ENCODE measurements at regions not wholly inside any gene's neighbourhood (a gene's known extent, or its start where the extent isn't known, plus 50 kb on each side); places are given as distances from the start of the nearest gene placed in this dataset.

GRCh38 chr10:127678091-127678490, 58.9 kb upstream of the FOXI2 start:
- H3K36me3 ChIP-seq (ENCODE audit: control insufficient read depth in 1 of 2, insufficient read depth in 2 of 2, low read length in 2 of 2): no peaks in the 10 kb centered on the region
- POLR2A ChIA-PET: no interaction called here
- H3K4me3 ChIP-seq (replicated peaks in 1 of 2; ENCODE audit: low read depth in 1 of 2, low read length in 2 of 2): no peak overlapping the region
- no peak overlapping the region for H3K4me2 ChIP-seq (ENCODE audit: low read length)
- peaks cover 31% of the 10 kb centered on the region for H3K27me3 ChIP-seq (ENCODE audit: insufficient read depth, low read length)
- CTCF ChIA-PET: interaction anchor here (0.9 to 1.4 kb wide), 5 partner anchors 11 to 357 kb away, joined by 3 read pairs; no protein-coding TSS in a partner anchor
- BruUV-seq (replicated peaks): no TSS peak
- intact Hi-C loops (cut with micrococcal nuclease): no loop called here
- no peaks in the 10 kb centered on the region for H3K79me2 ChIP-seq (ENCODE audit: insufficient read depth, low read length)
- H4K20me1 ChIP-seq (ENCODE audit: insufficient read depth): no peaks in the 10 kb centered on the region; the same call in 1 of the 2 replicates
- no peaks in the 10 kb centered on the region for H3K9me3 ChIP-seq (ENCODE audit: control insufficient read depth in 1 of 2, insufficient read depth in 1 of 2, low read depth in 1 of 2, low read length in 2 of 2)
- no peak for ATAC-seq
- no peak overlapping the region for H2AFZ ChIP-seq (ENCODE audit: low read depth, low read length, poor library complexity, severe bottlenecking)
- no peaks in the 10 kb centered on the region for H3K9me2 ChIP-seq (ENCODE audit: insufficient read depth)
- DNase-seq (ENCODE audit: low read depth, low spot score): no peak
- TF ChIP-seq SRF (IDR thresholded peaks at IDR 0.05; ENCODE audit: low read depth): no peak
- TF ChIP-seq FOSL1 (IDR thresholded peaks at IDR 0.05; ENCODE audit: low read depth): no peak
- TF ChIP-seq CEBPB (IDR thresholded peaks at IDR 0.05; ENCODE audit: low read depth): no peak
- TF ChIP-seq, protein P1, sequence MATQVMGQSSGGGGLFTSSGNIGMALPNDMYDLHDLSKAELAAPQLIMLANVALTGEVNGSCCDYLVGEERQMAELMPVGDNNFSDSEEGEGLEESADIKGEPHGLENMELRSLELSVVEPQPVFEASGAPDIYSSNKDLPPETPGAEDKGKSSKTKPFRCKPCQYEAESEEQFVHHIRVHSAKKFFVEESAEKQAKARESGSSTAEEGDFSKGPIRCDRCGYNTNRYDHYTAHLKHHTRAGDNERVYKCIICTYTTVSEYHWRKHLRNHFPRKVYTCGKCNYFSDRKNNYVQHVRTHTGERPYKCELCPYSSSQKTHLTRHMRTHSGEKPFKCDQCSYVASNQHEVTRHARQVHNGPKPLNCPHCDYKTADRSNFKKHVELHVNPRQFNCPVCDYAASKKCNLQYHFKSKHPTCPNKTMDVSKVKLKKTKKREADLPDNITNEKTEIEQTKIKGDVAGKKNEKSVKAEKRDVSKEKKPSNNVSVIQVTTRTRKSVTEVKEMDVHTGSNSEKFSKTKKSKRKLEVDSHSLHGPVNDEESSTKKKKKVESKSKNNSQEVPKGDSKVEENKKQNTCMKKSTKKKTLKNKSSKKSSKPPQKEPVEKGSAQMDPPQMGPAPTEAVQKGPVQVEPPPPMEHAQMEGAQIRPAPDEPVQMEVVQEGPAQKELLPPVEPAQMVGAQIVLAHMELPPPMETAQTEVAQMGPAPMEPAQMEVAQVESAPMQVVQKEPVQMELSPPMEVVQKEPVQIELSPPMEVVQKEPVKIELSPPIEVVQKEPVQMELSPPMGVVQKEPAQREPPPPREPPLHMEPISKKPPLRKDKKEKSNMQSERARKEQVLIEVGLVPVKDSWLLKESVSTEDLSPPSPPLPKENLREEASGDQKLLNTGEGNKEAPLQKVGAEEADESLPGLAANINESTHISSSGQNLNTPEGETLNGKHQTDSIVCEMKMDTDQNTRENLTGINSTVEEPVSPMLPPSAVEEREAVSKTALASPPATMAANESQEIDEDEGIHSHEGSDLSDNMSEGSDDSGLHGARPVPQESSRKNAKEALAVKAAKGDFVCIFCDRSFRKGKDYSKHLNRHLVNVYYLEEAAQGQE (IDR thresholded peaks at IDR 0.05; ENCODE audit: low read depth): no peak
- TF ChIP-seq MAX (IDR thresholded peaks at IDR 0.05): no peak
- no peak for TF ChIP-seq ELF1 (IDR thresholded peaks at IDR 0.05; ENCODE audit: borderline replicate concordance, low read depth)
- TF ChIP-seq EGR1 (IDR thresholded peaks at IDR 0.05; ENCODE audit: low read depth): no peak
- RAD21 ChIA-PET (ENCODE audit: low non-redundant PET in 1 of 2, low total read pairs in 2 of 2, uncharacterized antibody in 2 of 2, unreplicated experiment in 2 of 2): no interaction called here
- H3K27ac ChIP-seq (ENCODE audit: low read depth, low read length): no peak overlapping the region
- H3K4me1 ChIP-seq (ENCODE audit: control insufficient read depth in 1 of 2, insufficient read depth in 2 of 2, low read length in 2 of 2): no peaks in the 10 kb centered on the region
- H3K9ac ChIP-seq (ENCODE audit: low read length): no peak overlapping the region
